ENCODE measurements at regions not wholly inside any gene's neighbourhood (a gene's known extent, or its start where the extent isn't known, plus 50 kb on each side); places are given as distances from the start of the nearest gene placed in this dataset.
A peak's percentile ranks its signal among the peaks of the same experiment; 100 is the strongest.

DNA sequence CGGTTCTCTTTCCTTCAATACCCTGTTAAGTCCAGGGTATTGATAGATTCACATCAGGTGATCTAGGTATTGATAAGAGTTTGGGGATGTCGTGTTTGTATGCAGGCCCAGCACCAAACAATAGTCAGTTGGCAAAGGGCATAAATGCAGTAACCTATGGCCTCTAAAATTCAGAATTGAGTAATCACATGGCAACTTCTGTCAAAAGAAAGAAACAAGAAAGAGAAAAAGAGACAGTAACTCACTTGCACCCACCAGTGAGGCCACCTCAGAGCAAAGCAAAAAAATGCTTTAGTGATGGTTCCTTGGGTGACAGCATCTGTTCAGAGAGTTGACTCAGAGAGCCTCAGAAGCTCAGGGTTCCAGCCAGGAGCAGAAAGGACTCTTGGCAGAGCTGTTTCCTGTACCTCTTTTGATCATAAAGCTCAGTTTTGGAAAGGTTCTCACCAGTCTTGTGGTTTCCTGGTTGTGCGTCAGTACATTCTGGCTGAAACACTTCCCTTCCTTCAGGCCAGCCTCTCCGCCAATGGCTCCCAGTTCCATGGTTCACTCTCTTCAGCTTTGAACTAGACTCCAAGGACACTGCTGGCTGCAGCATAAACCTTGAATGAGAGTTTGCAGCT lies 70.1 kb upstream of the GORAB start:
- DNase-seq, result peak; percentile 94

GRCh38 chr1:170470121-170470520 lies 61.8 kb upstream of the GORAB start:
- DNase-seq, result no peak

GRCh38 chr1:170471398-170472053 lies 60.4 kb upstream of the GORAB start:
- peak; percentile 84 for DNase-seq

- no peak for DNase-seq
These were observed 51.0 kb upstream of the GORAB start for GRCh38 chr1:170481000-170481399.

Measured in fibroblast of skin of right biceps (primary cell).